Brain microvascular endothelial cell (primary cell): ENCODE measurements at regions not wholly inside any gene's neighbourhood (a gene's known extent, or its start where the extent isn't known, plus 50 kb on each side); places are given as distances from the start of the nearest gene placed in this dataset.

Experiments used
- DNase-seq: peaks from one replicate; pipeline ENCODE4 v3.0.0-alpha.2; 2020
- H3K27ac ChIP-seq: fragments of 250-450 bp; sonication (Bioruptor Pico); 2 replicates; pipeline ENCODE4 v1.5.1; 2020; ENCODE audit warnings: mild to moderate bottlenecking, moderate library complexity
- H3K27me3 ChIP-seq: fragments of 250-450 bp; sonication (Bioruptor Pico); replicated peaks from 2 replicates; pipeline ENCODE4 v1.5.1; 2020; ENCODE audit warnings: mild to moderate bottlenecking
- H3K36me3 ChIP-seq: fragments of 250-450 bp; sonication (Bioruptor Pico); replicated peaks from 2 replicates; pipeline ENCODE4 v1.5.1; 2020; ENCODE audit warnings: mild to moderate bottlenecking
- H3K4me3 ChIP-seq: 2 replicates; pipeline ENCODE4 v1.5.1; 2011; ENCODE audit warnings: low read depth, mild to moderate bottlenecking, control low read depth, low read length, moderate library complexity
- in situ Hi-C: cut with HindIII; loops from 2 replicates; pipeline ENCODE4 v1.10.0; 2017; ENCODE audit warnings: low sequenced_read_pairs, low pct_ligation_motif_present
- TF ChIP-seq, protein P1 (sequence below): IDR thresholded peaks from 2 replicates; pipeline ENCODE4 v1.5.1; 2011; ENCODE audit warnings: low read depth, mild to moderate bottlenecking, moderate library complexity, low read length, control low read depth, inconsistent platforms; ENCODE audit errors: missing control alignments

DNA sequence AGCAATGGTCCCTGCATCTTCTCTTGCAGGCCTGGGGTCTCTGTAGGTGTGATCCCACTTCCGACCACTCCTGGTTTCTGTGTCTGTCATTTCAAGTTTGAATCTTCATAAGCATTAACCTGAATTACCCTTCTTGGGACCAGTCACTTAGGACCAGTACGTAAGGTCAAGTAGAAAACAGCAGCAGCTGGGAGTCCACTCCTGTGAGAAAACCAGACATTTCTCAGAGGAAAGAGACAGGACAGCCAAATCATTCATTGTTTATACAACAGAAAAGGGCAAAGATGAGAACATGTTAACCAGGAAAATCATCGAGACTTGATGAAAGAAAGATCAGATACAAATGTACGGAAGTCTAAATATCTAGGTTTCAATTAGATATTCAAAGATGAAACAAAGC is 163.0 kb downstream of the MREG start:
- peak; percentile 61 for DNase-seq
- peak overlapping the region; percentile 96 for H3K27ac ChIP-seq
- TF ChIP-seq, protein P1, sequence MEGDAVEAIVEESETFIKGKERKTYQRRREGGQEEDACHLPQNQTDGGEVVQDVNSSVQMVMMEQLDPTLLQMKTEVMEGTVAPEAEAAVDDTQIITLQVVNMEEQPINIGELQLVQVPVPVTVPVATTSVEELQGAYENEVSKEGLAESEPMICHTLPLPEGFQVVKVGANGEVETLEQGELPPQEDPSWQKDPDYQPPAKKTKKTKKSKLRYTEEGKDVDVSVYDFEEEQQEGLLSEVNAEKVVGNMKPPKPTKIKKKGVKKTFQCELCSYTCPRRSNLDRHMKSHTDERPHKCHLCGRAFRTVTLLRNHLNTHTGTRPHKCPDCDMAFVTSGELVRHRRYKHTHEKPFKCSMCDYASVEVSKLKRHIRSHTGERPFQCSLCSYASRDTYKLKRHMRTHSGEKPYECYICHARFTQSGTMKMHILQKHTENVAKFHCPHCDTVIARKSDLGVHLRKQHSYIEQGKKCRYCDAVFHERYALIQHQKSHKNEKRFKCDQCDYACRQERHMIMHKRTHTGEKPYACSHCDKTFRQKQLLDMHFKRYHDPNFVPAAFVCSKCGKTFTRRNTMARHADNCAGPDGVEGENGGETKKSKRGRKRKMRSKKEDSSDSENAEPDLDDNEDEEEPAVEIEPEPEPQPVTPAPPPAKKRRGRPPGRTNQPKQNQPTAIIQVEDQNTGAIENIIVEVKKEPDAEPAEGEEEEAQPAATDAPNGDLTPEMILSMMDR: no peak

DNA sequence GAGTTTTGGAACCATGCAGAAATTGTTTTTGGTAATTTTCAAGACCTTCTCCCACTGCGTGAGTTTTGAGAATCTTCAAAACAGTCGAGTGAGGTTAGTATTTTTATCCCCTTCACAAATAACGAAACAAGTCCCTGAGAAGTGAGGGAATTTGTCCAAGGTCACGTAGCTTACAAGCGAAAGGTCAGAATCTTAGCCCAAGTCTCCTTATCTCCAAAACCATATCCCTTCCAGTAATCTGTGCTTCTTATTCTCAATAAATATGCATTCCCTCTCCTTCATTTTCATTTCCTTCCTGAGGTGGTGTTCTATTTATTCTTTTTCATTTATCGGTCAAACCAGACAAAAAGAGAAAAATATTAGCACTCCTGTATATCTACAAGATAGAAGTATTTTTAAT is 163.6 kb downstream of the MREG start:
- DNase-seq: no peak
- Histone ChIP-seq H3K36me3 (no peaks in the 10 kb centered on the region), H3K4me3 (no peak overlapping the region), H3K27me3 (no peaks in the 10 kb centered on the region), H3K27ac (peak overlapping the region; percentile 96)
- in situ Hi-C loops: no loop called here
- TF ChIP-seq, protein P1: no peak

More for the DNA sequence above, 163.0 kb downstream of the MREG start:
- no peaks in the 10 kb centered on the region for H3K27me3 ChIP-seq
- no peaks in the 10 kb centered on the region for H3K36me3 ChIP-seq
- H3K4me3 ChIP-seq: no peak overlapping the region
- in situ Hi-C loops: no loop called here

DNA sequence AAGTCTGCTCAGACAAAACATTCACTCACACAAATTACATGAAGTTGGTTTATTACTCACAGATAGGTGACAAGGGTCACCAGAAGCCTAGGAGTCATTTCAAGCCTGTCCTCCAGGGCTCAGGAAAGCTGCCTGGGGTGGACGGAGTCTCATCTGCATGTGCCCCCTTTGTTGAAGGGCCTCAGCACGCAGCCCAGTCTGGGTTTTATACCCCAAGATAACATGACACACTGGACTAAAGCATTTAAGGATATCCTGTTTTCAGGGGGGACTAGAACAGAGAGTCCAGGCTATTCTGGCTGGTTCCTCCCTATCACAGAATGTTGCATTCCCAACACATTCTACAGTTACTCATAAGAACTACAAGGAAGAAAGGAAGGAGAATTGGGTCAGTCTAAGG is 164.7 kb downstream of the MREG start:
- DNase-seq: peak; percentile 56
- Histone ChIP-seq H3K36me3 (no peaks in the 10 kb centered on the region), H3K4me3 (no peak overlapping the region), H3K27ac (peak overlapping the region; percentile 96), H3K27me3 (no peaks in the 10 kb centered on the region)
- in situ Hi-C loops: no loop called here
- TF ChIP-seq, protein P1: peak; percentile 17

DNA sequence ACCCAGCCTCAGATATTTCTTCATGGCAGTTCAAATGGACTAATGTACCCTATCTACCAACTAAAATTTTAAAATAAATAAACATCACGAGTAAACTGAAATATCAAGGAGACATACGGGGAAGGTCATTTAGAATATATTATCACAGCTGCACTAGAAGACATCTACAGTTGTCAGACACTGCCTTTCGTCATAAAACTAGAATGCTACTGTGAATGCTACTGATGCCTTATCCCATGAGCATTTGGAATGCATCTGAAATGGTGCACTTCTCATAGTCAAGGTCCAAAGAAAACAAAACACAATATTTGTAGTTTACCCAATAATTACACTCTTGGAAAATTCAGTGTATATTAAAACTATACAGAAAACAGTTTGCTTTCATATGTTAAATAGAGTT is 165.2 kb downstream of the MREG start:
- no peak overlapping the region for H3K4me3 ChIP-seq
- no peaks in the 10 kb centered on the region for H3K27me3 ChIP-seq
- TF ChIP-seq, protein P1: no peak
- H3K36me3 ChIP-seq: no peaks in the 10 kb centered on the region
- DNase-seq: no peak
- in situ Hi-C loops: no loop called here
- peak overlapping the region; percentile 96 for H3K27ac ChIP-seq

DNA sequence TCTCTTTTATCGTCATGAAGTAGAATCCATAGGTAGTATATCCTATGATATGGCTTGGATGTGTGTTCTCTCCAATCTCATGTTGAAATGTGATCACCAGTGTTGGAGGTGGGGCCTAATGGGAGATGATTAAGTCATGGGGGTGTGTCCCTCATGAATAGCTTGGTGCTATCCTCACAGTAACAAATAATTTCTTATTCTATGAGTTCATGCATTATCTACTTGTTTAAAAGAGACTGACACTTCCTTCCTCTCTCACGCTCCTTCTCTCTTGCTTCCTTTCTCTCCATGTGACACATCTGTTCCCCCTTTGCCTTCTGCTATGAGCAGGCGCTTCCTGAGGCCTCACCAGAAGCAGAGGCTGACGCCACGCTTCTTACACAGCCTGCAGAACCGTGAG is 165.6 kb downstream of the MREG start:
- in situ Hi-C loops: no loop called here
- Histone ChIP-seq H3K27ac (peak overlapping the region; percentile 96), H3K36me3 (no peaks in the 10 kb centered on the region), H3K27me3 (no peaks in the 10 kb centered on the region), H3K4me3 (no peak overlapping the region)
- DNase-seq: peak; percentile 61
- TF ChIP-seq, protein P1: no peak

DNA sequence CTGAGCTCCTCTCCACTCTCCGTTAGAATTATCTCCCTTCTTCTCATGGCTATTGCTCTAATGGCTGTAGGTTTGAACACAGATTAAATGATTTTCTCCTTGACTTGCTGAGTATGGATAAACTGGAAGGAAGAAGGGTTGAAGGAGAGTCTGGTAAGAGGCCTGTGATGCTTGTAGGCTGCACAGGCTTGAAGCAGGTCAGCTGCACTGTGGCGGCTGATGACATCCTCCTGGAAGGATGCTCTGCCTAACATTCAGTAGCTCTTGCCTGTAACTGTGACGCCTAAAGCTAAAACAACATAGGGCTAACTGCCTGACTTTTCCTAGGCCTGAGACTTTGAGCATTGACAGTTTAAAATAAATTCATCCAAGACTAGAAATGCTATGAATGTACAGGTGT is 166.3 kb downstream of the MREG start:
- in situ Hi-C loops: no loop called here
- no peaks in the 10 kb centered on the region for H3K27me3 ChIP-seq
- H3K4me3 ChIP-seq: no peak overlapping the region
- DNase-seq: no peak
- peak overlapping the region; percentile 96 for H3K27ac ChIP-seq
- TF ChIP-seq, protein P1: no peak
- no peaks in the 10 kb centered on the region for H3K36me3 ChIP-seq
